Inflammatory macrophage treated with lipopolysaccharide for 4 hours (primary cell): ENCODE measurements at regions not wholly inside any gene's neighbourhood (a gene's known extent, or its start where the extent isn't known, plus 50 kb on each side); places are given as distances from the start of the nearest gene placed in this dataset.

Experiments used
- DNase-seq: peaks from one replicate; pipeline ENCODE4 v3.0.0-alpha.2; 2020

- no peak for DNase-seq
These were observed 189.8 kb downstream of the SH3BP4 start for GRCh38 chr2:235141411-235142128.

GRCh38 chr2:235142601-235143000 is 190.8 kb downstream of the SH3BP4 start:
- DNase-seq: no peak

GRCh38 chr2:235143789-235144188 is 192.0 kb downstream of the SH3BP4 start:
- no peak for DNase-seq

- DNase-seq: no peak
These were observed 192.5 kb downstream of the SH3BP4 start for GRCh38 chr2:235144291-235144690.

GRCh38 chr2:235146206-235146605 is 194.4 kb downstream of the SH3BP4 start:
- DNase-seq: no peak

GRCh38 chr2:235146871-235147565 is 195.2 kb downstream of the SH3BP4 start:
- DNase-seq: no peak

GRCh38 chr2:235148201-235149170 is 196.7 kb downstream of the SH3BP4 start:
- DNase-seq: no peak

GRCh38 chr2:235149240-235149659 is 197.4 kb downstream of the SH3BP4 start:
- DNase-seq: no peak

- DNase-seq: no peak
These were observed 197.9 kb downstream of the SH3BP4 start for GRCh38 chr2:235149736-235150135.

GRCh38 chr2:235151152-235151551 is 199.3 kb downstream of the SH3BP4 start:
- DNase-seq: no peak

- no peak for DNase-seq
These were observed 203.3 kb downstream of the SH3BP4 start for GRCh38 chr2:235155163-235155562.

GRCh38 chr2:235156055-235156454 is 204.2 kb downstream of the SH3BP4 start:
- no peak for DNase-seq

- no peak for DNase-seq
These were observed 206.1 kb downstream of the SH3BP4 start for GRCh38 chr2:235157746-235158482.

- DNase-seq: no peak
These were observed 208.5 kb downstream of the SH3BP4 start for GRCh38 chr2:235160281-235160810.

- no peak for DNase-seq
These were observed 209.7 kb downstream of the SH3BP4 start for GRCh38 chr2:235161565-235161964.

- no peak for DNase-seq
These were observed 210.4 kb downstream of the SH3BP4 start for GRCh38 chr2:235162082-235162836.

- DNase-seq: no peak
These were observed 211.0 kb downstream of the SH3BP4 start for GRCh38 chr2:235162837-235163197.

- DNase-seq: no peak
These were observed 213.3 kb downstream of the SH3BP4 start for GRCh38 chr2:235165136-235165535.

GRCh38 chr2:235165631-235166030 is 213.8 kb downstream of the SH3BP4 start:
- DNase-seq: no peak

- no peak for DNase-seq
These were observed 216.6 kb downstream of the SH3BP4 start for GRCh38 chr2:235168174-235168979.

- no peak for DNase-seq
These were observed 218.2 kb downstream of the SH3BP4 start for GRCh38 chr2:235170016-235170415.
